ENCODE measurements at regions not wholly inside any gene's neighbourhood (a gene's known extent, or its start where the extent isn't known, plus 50 kb on each side); places are given as distances from the start of the nearest gene placed in this dataset.

- ATAC-seq (ENCODE audit: low read depth) (no peak), DNase-seq (ENCODE audit: low spot score) (no peak)
- no peaks in the 10 kb centered on the region for H3K4me1 ChIP-seq (ENCODE audit: insufficient read depth, poor library complexity, severe bottlenecking)
- no peaks in the 10 kb centered on the region for H3K27me3 ChIP-seq (ENCODE audit: insufficient read depth, poor library complexity, severe bottlenecking)
- H3K27ac ChIP-seq (ENCODE audit: poor library complexity, severe bottlenecking) = no peak overlapping the region
- H3K9me3 ChIP-seq (ENCODE audit: severe bottlenecking) = no peaks in the 10 kb centered on the region
- no peak for TF ChIP-seq CTCF (IDR thresholded peaks at IDR 0.05; ENCODE audit: poor library complexity, severe bottlenecking)
- no peaks in the 10 kb centered on the region for H3K36me3 ChIP-seq (ENCODE audit: low read depth)
- H3K4me3 ChIP-seq (ENCODE audit: severe bottlenecking) = no peak overlapping the region
Measured at GRCh38 chr7:54339073-54339472, 203.1 kb upstream of the VSTM2A start.

DNA sequence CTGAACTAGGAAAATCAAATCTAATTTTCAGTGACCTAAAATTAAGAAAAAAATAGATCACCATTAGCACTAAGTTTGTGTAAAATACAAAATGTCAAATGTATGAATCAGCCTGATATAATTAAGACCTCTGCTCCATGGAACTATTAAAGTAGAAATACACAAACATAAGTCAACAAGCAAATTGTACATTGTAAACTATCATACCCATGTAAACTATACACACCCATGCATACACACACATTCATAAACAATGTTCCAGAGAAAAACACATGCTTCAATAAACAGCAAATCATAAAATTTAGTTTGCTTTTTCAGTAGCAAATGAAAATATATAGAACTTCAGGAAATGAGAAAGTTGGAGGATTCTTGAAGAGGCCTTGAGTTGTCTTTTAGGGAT is 199.7 kb upstream of the VSTM2A start:
- no peaks in the 10 kb centered on the region for H3K36me3 ChIP-seq (ENCODE audit: low read depth)
- H3K27ac ChIP-seq (ENCODE audit: poor library complexity, severe bottlenecking) = no peak overlapping the region
- no peaks in the 10 kb centered on the region for H3K4me1 ChIP-seq (ENCODE audit: insufficient read depth, poor library complexity, severe bottlenecking)
- ATAC-seq (ENCODE audit: low read depth) (no peak), DNase-seq (ENCODE audit: low spot score) (no peak)
- no peaks in the 10 kb centered on the region for H3K9me3 ChIP-seq (ENCODE audit: severe bottlenecking)
- no peak for TF ChIP-seq CTCF (IDR thresholded peaks at IDR 0.05; ENCODE audit: poor library complexity, severe bottlenecking)
- no peak overlapping the region for H3K4me3 ChIP-seq (ENCODE audit: severe bottlenecking)
- H3K27me3 ChIP-seq (ENCODE audit: insufficient read depth, poor library complexity, severe bottlenecking) = no peaks in the 10 kb centered on the region

DNA sequence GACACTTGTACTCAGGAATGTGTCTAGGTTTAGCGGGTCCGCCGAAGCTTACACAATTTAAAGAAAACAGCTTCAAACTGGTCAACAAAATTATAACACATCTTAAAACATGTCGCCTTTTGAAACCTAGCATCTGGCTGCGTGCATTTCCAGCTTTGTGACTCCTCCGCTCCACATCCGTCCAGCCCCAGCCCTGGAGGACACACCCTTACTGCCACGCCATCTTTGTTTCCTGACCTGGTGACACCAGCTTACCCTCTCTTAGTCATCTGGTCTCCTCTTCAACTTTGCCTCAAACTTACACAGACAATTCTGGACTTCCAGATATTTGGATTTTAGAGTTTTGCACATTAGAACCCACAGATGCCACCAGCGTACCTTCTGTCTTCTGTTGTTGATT is 198.7 kb upstream of the VSTM2A start:
- no peak for TF ChIP-seq CTCF (IDR thresholded peaks at IDR 0.05; ENCODE audit: poor library complexity, severe bottlenecking)
- no peak overlapping the region for H3K4me3 ChIP-seq (ENCODE audit: severe bottlenecking)
- H3K4me1 ChIP-seq (ENCODE audit: insufficient read depth, poor library complexity, severe bottlenecking) = peaks cover under 1% of the 10 kb centered on the region
- ATAC-seq (ENCODE audit: low read depth) (no peak), DNase-seq (ENCODE audit: low spot score) (no peak)
- no peaks in the 10 kb centered on the region for H3K27me3 ChIP-seq (ENCODE audit: insufficient read depth, poor library complexity, severe bottlenecking)
- H3K9me3 ChIP-seq (ENCODE audit: severe bottlenecking) = no peaks in the 10 kb centered on the region
- H3K36me3 ChIP-seq (ENCODE audit: low read depth) = no peaks in the 10 kb centered on the region
- H3K27ac ChIP-seq (ENCODE audit: poor library complexity, severe bottlenecking) = no peak overlapping the region

DNA sequence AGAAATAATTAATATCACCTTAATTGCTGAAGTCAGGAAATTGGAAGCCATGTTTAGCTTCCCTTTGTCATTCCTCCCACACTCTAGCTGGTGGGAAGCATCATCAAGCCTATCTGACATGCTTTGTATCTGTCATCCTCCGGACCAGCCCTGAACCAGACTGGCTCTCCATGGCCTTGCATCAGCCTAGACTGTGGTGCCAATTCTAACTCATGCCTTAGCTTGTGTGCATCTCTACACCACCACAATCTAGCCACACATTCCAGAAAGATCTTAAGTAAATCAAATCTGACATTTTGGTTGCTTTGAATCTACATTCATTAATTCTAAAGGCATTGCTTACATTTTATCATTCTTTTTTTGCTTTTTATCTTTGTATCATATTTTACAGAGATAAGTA is 196.4 kb upstream of the VSTM2A start:
- Histone ChIP-seq H3K4me3 (ENCODE audit: severe bottlenecking) (no peak overlapping the region), H3K36me3 (ENCODE audit: low read depth) (no peaks in the 10 kb centered on the region), H3K27me3 (ENCODE audit: insufficient read depth, poor library complexity, severe bottlenecking) (no peaks in the 10 kb centered on the region), H3K9me3 (ENCODE audit: severe bottlenecking) (no peaks in the 10 kb centered on the region), H3K27ac (ENCODE audit: poor library complexity, severe bottlenecking) (no peak overlapping the region), H3K4me1 (ENCODE audit: insufficient read depth, poor library complexity, severe bottlenecking) (peaks cover 14% of the 10 kb centered on the region)
- DNase-seq (ENCODE audit: low spot score) (no peak), ATAC-seq (ENCODE audit: low read depth) (no peak)
- no peak for TF ChIP-seq CTCF (IDR thresholded peaks at IDR 0.05; ENCODE audit: poor library complexity, severe bottlenecking)

DNA sequence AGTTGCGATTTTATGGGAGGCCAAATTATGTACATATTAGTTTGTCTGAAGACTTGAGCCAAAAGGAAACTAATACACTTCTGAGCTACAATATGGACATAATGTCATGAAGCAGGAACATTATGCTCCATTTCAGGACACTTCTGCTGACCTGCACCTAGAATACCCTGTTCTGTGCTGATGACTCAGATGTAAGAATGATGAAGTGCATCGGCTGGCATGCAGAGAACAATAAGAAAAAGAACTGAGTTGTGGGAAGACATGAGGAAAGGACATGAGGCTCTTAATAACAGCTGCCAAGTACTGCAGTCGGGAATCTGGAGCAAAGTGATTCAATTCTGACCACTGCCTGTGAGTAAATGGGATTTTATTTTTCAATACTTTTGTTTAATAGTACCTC is 192.9 kb upstream of the VSTM2A start:
- DNase-seq (ENCODE audit: low spot score) (no peak), ATAC-seq (ENCODE audit: low read depth) (peak; percentile 100)
- H3K27me3 ChIP-seq (ENCODE audit: insufficient read depth, poor library complexity, severe bottlenecking) = no peaks in the 10 kb centered on the region
- H3K36me3 ChIP-seq (ENCODE audit: low read depth) = no peaks in the 10 kb centered on the region
- peak overlapping the region; percentile 45 for H3K27ac ChIP-seq (ENCODE audit: poor library complexity, severe bottlenecking)
- peaks cover 14% of the 10 kb centered on the region for H3K4me1 ChIP-seq (ENCODE audit: insufficient read depth, poor library complexity, severe bottlenecking)
- no peaks in the 10 kb centered on the region for H3K9me3 ChIP-seq (ENCODE audit: severe bottlenecking)
- no peak overlapping the region for H3K4me3 ChIP-seq (ENCODE audit: severe bottlenecking)
- TF ChIP-seq CTCF (IDR thresholded peaks at IDR 0.05; ENCODE audit: poor library complexity, severe bottlenecking) = no peak
